HepG2 (cell line): ENCODE measurements at regions not wholly inside any gene's neighbourhood (a gene's known extent, or its start where the extent isn't known, plus 50 kb on each side); places are given as distances from the start of the nearest gene placed in this dataset.

Source experiments
- ATAC-seq: fragments of 200-7000 bp; cut with Tn5 transposase; 3 replicates; pipeline ENCODE4 v1.9.1; 2020; ENCODE audit warnings: mild to moderate bottlenecking, moderate library complexity
- BruUV-seq: library from RNA; stranded (reverse); fragments of 400-500 nt; replicated peaks from 2 replicates; lab custom pipeline; 2021; lab: Mats Ljungman, UMichigan
- CTCF ChIA-PET: fragments of 300-600 bp; formaldehyde crosslinking; extraction: SDS; loops from one replicate; lab custom pipeline; 2021; ENCODE audit warnings: low total read pairs, inconsistent platforms, low intra/inter-chr PET ratio; lab: Yijun Ruan, JAX
- POLR2A ChIA-PET: fragments of 350-600 bp; sonication (Branson Sonifier 250); formaldehyde crosslinking; loops from one replicate; lab custom pipeline; 2020; ENCODE audit warnings: antibody characterized with exemption, inconsistent platforms; lab: Yijun Ruan, JAX
- DNase-seq: peaks from one replicate; pipeline ENCODE4 v3.0.0-alpha.2; 2015; ENCODE audit warnings: low spot score
- FAIRE-seq: peaks from 3 replicates; lab custom pipeline; 2011; peaks lifted over from hg19 to GRCh38; lab: Jason Lieb, UNC
- H2AFZ ChIP-seq: one replicate; pipeline ENCODE4 v1.6.1; 2011; ENCODE audit warnings: low read length, inconsistent platforms
- H3K27ac ChIP-seq: fragments of 300-600 bp; 3 replicates; pipeline ENCODE4 v1.8.0; 2011; ENCODE audit warnings: mixed run types, mild to moderate bottlenecking, mixed read lengths, low read length, inconsistent platforms; ENCODE audit not compliant: insufficient read depth; ENCODE audit errors: extremely low read length
- H3K27me3 ChIP-seq, 2 experiments: fragments of 200-600 bp in 1 of 2; 2 replicates in 1 of 2; 3 replicates in 1 of 2; pipeline versions ENCODE4 v1.6.0 to v1.8.0; 2011; ENCODE audit warnings: low read length in 2 of 2, mild to moderate bottlenecking in 2 of 2, moderate library complexity in 2 of 2, inconsistent platforms in 1 of 2; ENCODE audit not compliant: insufficient read depth in 2 of 2, control insufficient read depth in 1 of 2
- H3K36me3 ChIP-seq, 2 experiments: fragments of 200-600 bp in 1 of 2; replicated peaks in 1 of 2; 2 replicates in 1 of 2; 3 replicates in 1 of 2; pipeline versions ENCODE4 v1.5.1 to v1.8.0; 2011; ENCODE audit warnings: low read length in 2 of 2, inconsistent platforms in 1 of 2; ENCODE audit not compliant: insufficient read depth in 2 of 2, control insufficient read depth in 1 of 2
- H3K4me1 ChIP-seq: 2 replicates; pipeline ENCODE4 v1.5.1; 2012; ENCODE audit warnings: low read length, inconsistent platforms; ENCODE audit not compliant: insufficient read depth
- H3K4me2 ChIP-seq: 2 replicates; pipeline ENCODE4 v1.6.0; 2011; ENCODE audit warnings: low read depth, low read length, inconsistent platforms
- H3K4me3 ChIP-seq, 3 experiments: fragments of 200-600 bp in 1 of 3; sonication (generic), shearing (Covaris generic) in 1 of 3; replicated peaks in 1 of 3; 2 replicates each; pipeline ENCODE4 v1.5.1; 2011 to 2016; ENCODE audit warnings: low read length in 3 of 3, inconsistent platforms in 2 of 3, low read depth in 2 of 3, mild to moderate bottlenecking in 2 of 3, control low read depth in 1 of 3, mixed read lengths in 1 of 3; ENCODE audit not compliant: insufficient read depth in 1 of 3
- H3K79me2 ChIP-seq: one replicate; pipeline ENCODE4 v1.6.1; 2011; ENCODE audit warnings: low read length, inconsistent platforms; ENCODE audit not compliant: insufficient read depth
- H3K9ac ChIP-seq: 2 replicates; pipeline ENCODE4 v1.6.0; 2011; ENCODE audit warnings: mild to moderate bottlenecking, low read depth, low read length, inconsistent platforms; ENCODE audit not compliant: insufficient read depth
- H3K9me3 ChIP-seq: 2 replicates; pipeline ENCODE4 v1.5.1; 2012; ENCODE audit warnings: mild to moderate bottlenecking, low read length
- H4K20me1 ChIP-seq: 2 replicates; pipeline ENCODE4 v1.6.0; 2011; ENCODE audit warnings: inconsistent platforms, mild to moderate bottlenecking, low read length, moderate library complexity; ENCODE audit not compliant: insufficient read depth
- HMG20A ChIP-seq: IDR thresholded peaks from 2 replicates; pipeline ENCODE4 v1.6.1; 2016; ENCODE audit warnings: borderline replicate concordance
- HNF4A ChIP-seq: sonication (generic); formaldehyde crosslinking; IDR thresholded peaks from 2 replicates; pipeline ENCODE4 v1.4.0; 2020; ENCODE audit warnings: missing genetic modification reagents
- MEIS1 ChIP-seq: sonication (generic); formaldehyde crosslinking; IDR thresholded peaks from 2 replicates; pipeline ENCODE4 v1.9.0; 2021; ENCODE audit warnings: mild to moderate bottlenecking, missing genetic modification reagents, moderate library complexity, borderline replicate concordance
- RARA ChIP-seq: IDR thresholded peaks from 2 replicates; pipeline ENCODE4 v1.6.1; 2016; ENCODE audit warnings: missing genetic modification reagents, missing compliant biosample characterization
- RCOR2 ChIP-seq: IDR thresholded peaks from 2 replicates; pipeline ENCODE4 v1.6.1; 2016; ENCODE audit warnings: missing biosample characterization, missing genetic modification reagents
- RORA ChIP-seq: sonication (generic); formaldehyde crosslinking; IDR thresholded peaks from 2 replicates; pipeline ENCODE4 v1.5.0; 2020; ENCODE audit warnings: mild to moderate bottlenecking, missing genetic modification reagents, moderate library complexity
- SNAPC4 ChIP-seq: sonication (generic); formaldehyde crosslinking; IDR thresholded peaks from 2 replicates; pipeline ENCODE4 v1.4.0; 2020; ENCODE audit warnings: mild to moderate bottlenecking, missing genetic modification reagents
- ZFP1 ChIP-seq: IDR thresholded peaks from 2 replicates; pipeline ENCODE4 v1.6.1; 2016
- ZNF441 ChIP-seq: sonication (generic); formaldehyde crosslinking; IDR thresholded peaks from 2 replicates; pipeline ENCODE4 v1.7.0; 2021; ENCODE audit warnings: missing genetic modification reagents, borderline replicate concordance
- ZNF446 ChIP-seq: sonication (generic); formaldehyde crosslinking; IDR thresholded peaks from 2 replicates; pipeline ENCODE4 v1.5.0; 2020; ENCODE audit warnings: mild to moderate bottlenecking, missing genetic modification reagents
- ZNF574 ChIP-seq: sonication (generic); formaldehyde crosslinking; IDR thresholded peaks from 2 replicates; pipeline ENCODE4 v1.4.0; 2020; ENCODE audit warnings: missing genetic modification reagents
- WGBS: methylation state at CpG from one replicate; pipeline ENCODE4 v1.1.6; 2017; ENCODE audit warnings: low lambda C conversion rate; 5-methylcytosine and 5-hydroxymethylcytosine counted together
- in situ Hi-C: cut with HindIII; loops from 2 replicates; pipeline ENCODE4 v1.10.0; 2017; ENCODE audit warnings: low pct_unique_long_range_greater_than_20kb; ENCODE audit not compliant: extremely low pct_ligation_motif_present
- intact Hi-C: fragments of 100-400 bp; cut with micrococcal nuclease; formaldehyde crosslinking; loops from one replicate; pipeline ENCODE4 v1.10.0; 2022; ENCODE audit not compliant: unreplicated experiment
- TF ChIP-seq, protein P1 (sequence below): sonication (generic); formaldehyde crosslinking; IDR thresholded peaks from 2 replicates; pipeline ENCODE4 v1.4.0; 2020; ENCODE audit warnings: missing genetic modification reagents, mild to moderate bottlenecking, borderline replicate concordance
- TF ChIP-seq, protein P2 (sequence below): sonication (generic); formaldehyde crosslinking; IDR thresholded peaks from 2 replicates; pipeline ENCODE4 v1.8.0; 2022; ENCODE audit warnings: low read depth, missing genetic modification reagents

DNA sequence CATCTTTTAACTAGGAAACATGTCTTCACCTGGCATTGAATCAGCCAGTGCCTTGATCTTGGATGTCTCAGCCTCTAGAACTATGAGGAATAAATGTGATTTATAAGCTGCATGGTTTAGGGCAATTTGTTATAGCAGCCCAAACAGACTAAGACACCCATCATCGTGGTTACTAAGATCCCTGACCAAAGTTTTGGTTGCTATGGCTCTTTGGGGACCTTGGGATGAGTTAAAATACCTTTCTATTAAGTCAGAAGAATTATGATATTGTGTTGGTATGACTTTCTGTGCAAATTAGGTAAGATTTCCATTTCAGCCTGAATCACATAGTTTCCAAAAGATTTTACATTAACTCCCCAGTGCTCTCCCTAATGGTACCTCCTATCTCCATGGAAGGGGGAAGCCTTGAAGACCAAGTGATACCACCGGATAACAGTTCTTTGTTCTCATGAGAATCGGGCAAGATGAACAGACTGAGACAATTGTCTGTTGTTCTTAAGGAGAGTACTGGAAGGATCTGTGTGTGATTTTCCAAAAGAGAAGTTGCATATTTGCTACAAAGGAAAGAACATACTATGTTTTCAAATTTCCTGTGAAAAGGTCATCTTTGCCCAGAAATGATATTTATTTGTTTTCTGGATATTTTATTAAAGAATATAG is 60.4 kb upstream of the UBASH3B start:
- no peak overlapping the region for H2AFZ ChIP-seq
- POLR2A ChIA-PET = no interaction called here
- no peak overlapping the region for H3K27ac ChIP-seq
- ATAC-seq (no peak), DNase-seq (no peak), FAIRE-seq (no peak)
- BruUV-seq = no TSS peak
- no peaks in the 10 kb centered on the region for H3K4me1 ChIP-seq
- WGBS = 22% methylated on average over 3 of the region's 3 CpGs
- intact Hi-C loops (no loop called here), in situ Hi-C loops (no loop called here)
- H3K79me2 ChIP-seq = no peaks in the 10 kb centered on the region
- H3K9ac ChIP-seq = no peak overlapping the region
- CTCF ChIA-PET = no interaction called here
- H3K36me3 ChIP-seq = no peaks in the 10 kb centered on the region
- no peaks in the 10 kb centered on the region for H3K9me3 ChIP-seq
- H3K4me2 ChIP-seq = no peak overlapping the region
- H4K20me1 ChIP-seq = no peaks in the 10 kb centered on the region
- no peak overlapping the region for H3K4me3 ChIP-seq
- H3K27me3 ChIP-seq = peaks cover 0 to 4% of the 10 kb centered on the region in 2 experiments; a peak in 2 of 5 replicates
- TF ChIP-seq ZFP1 (CRISPR knock-in tag) (no peak), ZNF441 (CRISPR knock-in tag) (no peak), RORA (CRISPR knock-in tag) (no peak), ZNF574 (CRISPR knock-in tag) (no peak), ZNF446 (CRISPR knock-in tag) (no peak), HMG20A (CRISPR knock-in tag) (no peak), HNF4A (CRISPR knock-in tag) (no peak), RARA (CRISPR knock-in tag) (no peak), SNAPC4 (CRISPR knock-in tag) (no peak), MEIS1 (CRISPR knock-in tag) (no peak), RCOR2 (CRISPR knock-in tag) (no peak)
- TF ChIP-seq, protein P1, sequence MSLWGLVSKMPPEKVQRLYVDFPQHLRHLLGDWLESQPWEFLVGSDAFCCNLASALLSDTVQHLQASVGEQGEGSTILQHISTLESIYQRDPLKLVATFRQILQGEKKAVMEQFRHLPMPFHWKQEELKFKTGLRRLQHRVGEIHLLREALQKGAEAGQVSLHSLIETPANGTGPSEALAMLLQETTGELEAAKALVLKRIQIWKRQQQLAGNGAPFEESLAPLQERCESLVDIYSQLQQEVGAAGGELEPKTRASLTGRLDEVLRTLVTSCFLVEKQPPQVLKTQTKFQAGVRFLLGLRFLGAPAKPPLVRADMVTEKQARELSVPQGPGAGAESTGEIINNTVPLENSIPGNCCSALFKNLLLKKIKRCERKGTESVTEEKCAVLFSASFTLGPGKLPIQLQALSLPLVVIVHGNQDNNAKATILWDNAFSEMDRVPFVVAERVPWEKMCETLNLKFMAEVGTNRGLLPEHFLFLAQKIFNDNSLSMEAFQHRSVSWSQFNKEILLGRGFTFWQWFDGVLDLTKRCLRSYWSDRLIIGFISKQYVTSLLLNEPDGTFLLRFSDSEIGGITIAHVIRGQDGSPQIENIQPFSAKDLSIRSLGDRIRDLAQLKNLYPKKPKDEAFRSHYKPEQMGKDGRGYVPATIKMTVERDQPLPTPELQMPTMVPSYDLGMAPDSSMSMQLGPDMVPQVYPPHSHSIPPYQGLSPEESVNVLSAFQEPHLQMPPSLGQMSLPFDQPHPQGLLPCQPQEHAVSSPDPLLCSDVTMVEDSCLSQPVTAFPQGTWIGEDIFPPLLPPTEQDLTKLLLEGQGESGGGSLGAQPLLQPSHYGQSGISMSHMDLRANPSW (CRISPR knock-in tag) = no peak
- TF ChIP-seq, protein P2, sequence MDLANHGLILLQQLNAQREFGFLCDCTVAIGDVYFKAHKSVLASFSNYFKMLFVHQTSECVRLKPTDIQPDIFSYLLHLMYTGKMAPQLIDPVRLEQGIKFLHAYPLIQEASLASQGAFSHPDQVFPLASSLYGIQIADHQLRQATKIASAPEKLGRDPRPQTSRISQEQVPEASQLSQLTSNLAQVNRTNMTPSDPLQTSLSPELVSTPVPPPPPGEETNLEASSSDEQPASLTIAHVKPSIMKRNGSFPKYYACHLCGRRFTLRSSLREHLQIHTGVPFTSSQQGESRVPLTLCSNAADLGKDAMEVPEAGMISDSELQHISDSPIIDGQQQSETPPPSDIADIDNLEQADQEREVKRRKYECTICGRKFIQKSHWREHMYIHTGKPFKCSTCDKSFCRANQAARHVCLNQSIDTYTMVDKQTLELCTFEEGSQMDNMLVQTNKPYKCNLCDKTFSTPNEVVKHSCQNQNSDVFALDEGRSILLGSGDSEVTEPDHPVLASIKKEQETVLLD (CRISPR knock-in tag) = no peak
